Superior temporal gyrus (tissue), 1 donor: ENCODE measurements at regions not wholly inside any gene's neighbourhood (a gene's known extent, or its start where the extent isn't known, plus 50 kb on each side); places are given as distances from the start of the nearest gene placed in this dataset.

Experiments
- DNase-seq: peaks from one replicate; pipeline ENCODE4 v3.0.0-alpha.2; 2016; ENCODE audit errors: extremely low spot score

DNA sequence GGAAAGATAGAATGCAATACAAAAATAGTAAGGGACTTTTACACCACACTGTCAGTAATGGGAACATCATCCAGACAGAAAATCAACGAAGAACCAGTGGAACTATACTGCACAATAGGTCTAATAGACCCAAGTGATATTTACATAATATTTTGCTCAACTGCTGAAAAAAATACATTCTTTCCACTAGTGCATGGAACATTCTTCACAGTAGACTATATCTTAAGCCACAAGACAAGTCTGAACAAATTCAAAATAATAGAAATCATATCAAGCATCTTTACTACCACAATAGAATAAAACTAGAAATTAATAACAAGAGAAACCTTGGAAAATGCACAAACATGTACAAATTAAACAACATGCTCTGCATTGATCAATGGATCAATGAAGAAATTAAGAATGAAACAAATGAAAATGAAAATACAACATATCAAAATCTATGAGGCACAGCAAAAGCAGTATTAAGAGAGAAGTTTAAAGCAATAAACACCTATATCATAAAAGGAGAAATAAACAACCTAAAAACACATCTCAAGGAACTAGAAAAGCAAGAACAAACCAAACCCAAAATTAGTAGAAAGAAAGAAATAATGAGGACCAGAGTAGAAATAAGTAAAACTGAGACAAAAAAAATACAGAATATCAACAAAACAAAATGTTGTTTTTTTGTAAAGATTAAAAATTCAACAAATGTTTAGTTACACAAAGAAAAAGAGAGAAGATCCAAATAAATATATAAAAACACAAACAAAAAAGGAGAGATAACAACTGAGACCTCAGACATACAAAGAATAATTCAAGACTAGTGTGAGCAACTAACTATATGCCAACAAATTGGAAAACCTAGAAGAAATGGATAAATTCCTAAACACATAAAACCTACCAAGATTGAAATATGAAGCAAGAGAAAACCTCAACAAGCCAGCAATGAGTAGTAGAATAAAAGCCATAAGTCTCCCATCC is 51.5 kb upstream of the ANTXR2 start:
- DNase-seq, result no peak
